Trophoblast cell (in vitro differentiated cells and primary cell): ENCODE measurements at regions not wholly inside any gene's neighbourhood (a gene's known extent, or its start where the extent isn't known, plus 50 kb on each side); places are given as distances from the start of the nearest gene placed in this dataset.
"Not testable (repeated sequence)": the region's sequence is repeated elsewhere in the genome, so short reads cannot be mapped to it uniquely, and the experiment has no call there.

ENCODE experiments used
- DNase-seq, 2 donors: peaks; one replicate each; pipeline ENCODE4 v3.0.0-alpha.2; 2016
- H2AFZ ChIP-seq: 2 replicates; pipeline ENCODE4 v1.6.1; 2013; ENCODE audit warnings: low read length, moderate library complexity, mild to moderate bottlenecking; ENCODE audit not compliant: insufficient read depth, poor library complexity
- H2AK5ac ChIP-seq: 2 replicates; pipeline ENCODE4 v1.6.1; 2013; ENCODE audit warnings: mild to moderate bottlenecking, low read length
- H2BK120ac ChIP-seq: 2 replicates; pipeline ENCODE4 v1.6.1; 2013; ENCODE audit warnings: low read length, mild to moderate bottlenecking, moderate library complexity; ENCODE audit not compliant: insufficient read depth, poor library complexity
- H2BK12ac ChIP-seq: 2 replicates; pipeline ENCODE4 v1.6.1; 2013; ENCODE audit warnings: mild to moderate bottlenecking, low read length, moderate library complexity
- H2BK5ac ChIP-seq: 2 replicates; pipeline ENCODE4 v1.6.1; 2013; ENCODE audit warnings: low read length, low read depth, moderate library complexity, mild to moderate bottlenecking; ENCODE audit not compliant: poor library complexity
- H3K14ac ChIP-seq: 2 replicates; pipeline ENCODE4 v1.6.1; 2013; ENCODE audit warnings: mild to moderate bottlenecking, low read length
- H3K18ac ChIP-seq: 2 replicates; pipeline ENCODE4 v1.6.1; 2013; ENCODE audit warnings: mild to moderate bottlenecking, low read length
- H3K23ac ChIP-seq: 2 replicates; pipeline ENCODE4 v1.6.1; 2013; ENCODE audit warnings: low read length
- H3K27ac ChIP-seq: 2 replicates; pipeline ENCODE4 v1.5.1; 2013; ENCODE audit warnings: low read depth, mild to moderate bottlenecking, inconsistent platforms, low read length, moderate library complexity
- H3K27me3 ChIP-seq: 2 replicates; pipeline ENCODE4 v1.6.1; 2013; ENCODE audit warnings: inconsistent platforms, mild to moderate bottlenecking, low read length, moderate library complexity; ENCODE audit not compliant: insufficient read depth
- H3K36me3 ChIP-seq, 2 experiments: 1 replicate in 1 of 2; 2 replicates in 1 of 2; pipeline ENCODE4 v1.6.1; 2013; ENCODE audit warnings: low read length in 2 of 2, mild to moderate bottlenecking in 2 of 2, moderate library complexity in 1 of 2; ENCODE audit not compliant: insufficient read depth in 2 of 2, control insufficient read depth in 1 of 2
- H3K4ac ChIP-seq: 2 replicates; pipeline ENCODE4 v1.6.1; 2013; ENCODE audit warnings: low read depth, mild to moderate bottlenecking, low read length, moderate library complexity
- H3K4me1 ChIP-seq, 2 experiments: 1 replicate in 1 of 2; 2 replicates in 1 of 2; pipeline ENCODE4 v1.6.1; 2013; ENCODE audit warnings: low read length in 2 of 2, mild to moderate bottlenecking in 2 of 2, moderate library complexity in 1 of 2; ENCODE audit not compliant: insufficient read depth in 2 of 2, control insufficient read depth in 1 of 2
- H3K4me2 ChIP-seq: 2 replicates; pipeline ENCODE4 v1.6.1; 2013; ENCODE audit warnings: inconsistent platforms, mild to moderate bottlenecking, low read length, moderate library complexity
- H3K4me3 ChIP-seq: 2 replicates; pipeline ENCODE4 v1.5.1; 2013; ENCODE audit warnings: mild to moderate bottlenecking, low read depth, low read length, inconsistent platforms
- H3K79me1 ChIP-seq: one replicate; pipeline ENCODE4 v1.6.1; 2013; ENCODE audit warnings: low read length
- H3K79me2 ChIP-seq: 2 replicates; pipeline ENCODE4 v1.6.1; 2013; ENCODE audit warnings: low read length, mild to moderate bottlenecking; ENCODE audit not compliant: control insufficient read depth, insufficient read depth, poor library complexity
- H3K9ac ChIP-seq: 2 replicates; pipeline ENCODE4 v1.6.1; 2013; ENCODE audit warnings: mild to moderate bottlenecking, low read length
- H3K9me3 ChIP-seq: 2 replicates; pipeline ENCODE4 v1.6.1; 2013; ENCODE audit warnings: low read depth, mild to moderate bottlenecking, control low read depth, inconsistent platforms, low read length; ENCODE audit not compliant: insufficient read depth
- H4K12ac ChIP-seq: 2 replicates; pipeline ENCODE4 v1.6.1; 2013; ENCODE audit warnings: low read depth, mild to moderate bottlenecking, low read length, moderate library complexity
- H4K8ac ChIP-seq: 2 replicates; pipeline ENCODE4 v1.6.1; 2013; ENCODE audit warnings: low read depth, mild to moderate bottlenecking, low read length, moderate library complexity
- H4K91ac ChIP-seq: one replicate; pipeline ENCODE4 v1.6.1; 2013; ENCODE audit warnings: low read depth, mild to moderate bottlenecking, low read length, moderate library complexity
- WGBS: extraction: QIAGEN DNeasy Blood & Tissue Kit; methylation state at CpG from one replicate; pipeline ENCODE4 v1.1.7; 2013; ENCODE audit warnings: missing lambda C conversion rate; ENCODE audit not compliant: insufficient read length, insufficient coverage; ENCODE audit errors: extremely low coverage; 5-methylcytosine and 5-hydroxymethylcytosine counted together

DNA sequence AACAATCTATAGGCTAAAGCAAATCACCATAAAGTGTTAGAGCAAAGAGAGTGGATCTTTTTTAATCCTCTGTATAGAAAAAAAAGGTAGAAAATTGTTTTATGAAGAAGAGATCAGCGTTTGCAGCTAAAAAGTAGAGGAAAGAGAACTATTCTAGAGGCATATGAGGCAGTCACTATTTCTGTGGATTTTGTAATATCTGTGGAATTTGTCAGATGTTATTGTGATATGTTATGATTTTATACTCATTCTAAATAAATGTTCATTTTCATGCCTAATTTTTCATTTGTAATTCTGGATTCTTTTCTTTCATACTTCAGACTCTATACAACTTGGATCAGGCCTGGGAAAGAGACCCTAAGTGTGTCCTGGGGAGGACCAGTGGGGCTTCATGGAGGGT, 295.0 kb upstream of the LYZL1 start:
- Histone ChIP-seq H4K12ac (no peak overlapping the region), H3K4me3 (no peak overlapping the region), H3K4me1 (peaks cover 10 to 11% of the 10 kb centered on the region in 2 experiments), H3K27me3 (no peaks in the 10 kb centered on the region), H4K91ac (peak overlapping the region; percentile 93), H3K79me1 (peaks cover 32% of the 10 kb centered on the region), H2AFZ (peak overlapping the region; percentile 3), H3K18ac (peak overlapping the region; percentile 32), H3K27ac (no peak overlapping the region), H4K8ac (no peak overlapping the region), H3K23ac (no peak overlapping the region), H3K4ac (peak overlapping the region; percentile 53), H2BK12ac (peak overlapping the region; percentile 90), H3K9me3 (no peaks in the 10 kb centered on the region), H3K36me3 (no peaks in the 10 kb centered on the region), H3K14ac (peak overlapping the region; percentile 89), H3K79me2 (peaks cover 1% of the 10 kb centered on the region), H3K9ac (no peak overlapping the region), H3K4me2 (no peak overlapping the region), H2AK5ac (peak overlapping the region; percentile 98), H2BK5ac (peak overlapping the region; percentile 81), H2BK120ac (peak overlapping the region; percentile 84)
- DNase-seq, result peak in 1 of 2 donors; percentile 53
- WGBS, result no CpG with 5 or more reads among the region's 1 CpG

GRCh38 chr10:28994802-28995201, 294.1 kb upstream of the LYZL1 start:
- not testable (repeated sequence) for H2BK5ac ChIP-seq, H3K14ac ChIP-seq, H3K36me3 ChIP-seq, H2BK12ac ChIP-seq, H3K27me3 ChIP-seq, H3K4ac ChIP-seq, H2AK5ac ChIP-seq, H3K79me2 ChIP-seq, H2AFZ ChIP-seq, H3K27ac ChIP-seq, H4K91ac ChIP-seq, H3K4me3 ChIP-seq, H3K9ac ChIP-seq, H4K12ac ChIP-seq, H3K9me3 ChIP-seq, H2BK120ac ChIP-seq, H3K18ac ChIP-seq, H3K4me2 ChIP-seq, H4K8ac ChIP-seq, H3K23ac ChIP-seq
- H3K4me1 ChIP-seq, result peaks cover 10 to 11% of the 10 kb centered on the region in 2 experiments
- peak; percentile 64 to 88 for DNase-seq
- WGBS, result no CpG with 5 or more reads among the region's 5 CpGs
- H3K79me1 ChIP-seq, result peaks cover 29% of the 10 kb centered on the region

GRCh38 chr10:28995497-28995896, 293.4 kb upstream of the LYZL1 start:
- Histone ChIP-seq H3K4me3 (no peak overlapping the region), H2AK5ac (no peak overlapping the region), H3K9ac (no peak overlapping the region), H4K91ac (no peak overlapping the region), H3K27ac (no peak overlapping the region), H3K79me1 (peaks cover 24% of the 10 kb centered on the region), H4K12ac (no peak overlapping the region), H3K18ac (no peak overlapping the region), H4K8ac (no peak overlapping the region), H2AFZ (no peak overlapping the region), H3K4me2 (no peak overlapping the region), H3K79me2 (peaks cover 1% of the 10 kb centered on the region), H3K4ac (no peak overlapping the region), H3K14ac (no peak overlapping the region), H3K9me3 (no peaks in the 10 kb centered on the region), H2BK5ac (no peak overlapping the region), H3K27me3 (no peaks in the 10 kb centered on the region), H2BK120ac (peak overlapping the region; percentile 8), H3K36me3 (no peaks in the 10 kb centered on the region), H2BK12ac (peak overlapping the region; percentile 33), H3K23ac (no peak overlapping the region), H3K4me1 (peaks cover 10 to 11% of the 10 kb centered on the region in 2 experiments)
- WGBS, result no CpG with 5 or more reads among the region's 4 CpGs
- DNase-seq, result peak; percentile 28 to 86

- H3K79me1 ChIP-seq, result peaks cover 17% of the 10 kb centered on the region
- peaks cover 5 to 6% of the 10 kb centered on the region in 2 experiments for H3K4me1 ChIP-seq
- H3K14ac ChIP-seq, result no peak overlapping the region
- no peak overlapping the region for H2BK12ac ChIP-seq
- no peak overlapping the region for H2BK5ac ChIP-seq
- no CpG with 5 or more reads among the region's 6 CpGs for WGBS
- no peak overlapping the region for H4K12ac ChIP-seq
- H3K27ac ChIP-seq, result no peak overlapping the region
- H3K27me3 ChIP-seq, result no peaks in the 10 kb centered on the region
- H2AK5ac ChIP-seq, result no peak overlapping the region
- H3K9ac ChIP-seq, result no peak overlapping the region
- H2AFZ ChIP-seq, result no peak overlapping the region
- no peak overlapping the region for H3K4me2 ChIP-seq
- no peak overlapping the region for H4K91ac ChIP-seq
- no peaks in the 10 kb centered on the region for H3K36me3 ChIP-seq
- H4K8ac ChIP-seq, result no peak overlapping the region
- H3K4ac ChIP-seq, result no peak overlapping the region
- no peak overlapping the region for H3K23ac ChIP-seq
- H3K4me3 ChIP-seq, result no peak overlapping the region
- no peaks in the 10 kb centered on the region for H3K79me2 ChIP-seq
- no peak for DNase-seq
- no peak overlapping the region for H3K18ac ChIP-seq
- no peak overlapping the region for H2BK120ac ChIP-seq
- no peaks in the 10 kb centered on the region for H3K9me3 ChIP-seq
Measured at GRCh38 chr10:28996345-28996744, 292.5 kb upstream of the LYZL1 start.
